Panc1 (cell line): ENCODE measurements at regions not wholly inside any gene's neighbourhood (a gene's known extent, or its start where the extent isn't known, plus 50 kb on each side); places are given as distances from the start of the nearest gene placed in this dataset.

ENCODE experiments used
- ATAC-seq: fragments of 200-7000 bp; cut with Tn5 transposase; 2 replicates; pipeline ENCODE4 v1.9.1; 2020; ENCODE audit warnings: mild to moderate bottlenecking, moderate library complexity
- BruUV-seq: library from RNA; stranded (reverse); fragments of 400-500 nt; replicated peaks from 2 replicates; lab custom pipeline; 2021; lab: Mats Ljungman, UMichigan
- CTCF ChIA-PET: fragments of 300-600 bp; sonication (Branson Sonifier 250); formaldehyde crosslinking; loops from one replicate; lab custom pipeline; 2022; ENCODE audit warnings: antibody characterized with exemption; lab: Charles Lee
- POLR2A ChIA-PET: fragments of 300-600 bp; sonication (Branson Sonifier 250); formaldehyde crosslinking; loops from one replicate; lab custom pipeline; 2022; ENCODE audit warnings: antibody characterized with exemption; lab: Charles Lee
- DNase-seq: peaks from one replicate; pipeline ENCODE4 v3.0.0-alpha.2; 2010; ENCODE audit warnings: low read depth, low spot score
- H3K27ac ChIP-seq: 2 replicates; pipeline ENCODE4 v1.5.1; 2011; ENCODE audit warnings: mild to moderate bottlenecking, low read length, inconsistent platforms
- H3K27me3 ChIP-seq: fragments of 200-500 bp; sonication (Bioruptor generic); 2 replicates; pipeline ENCODE4 v1.6.0; 2014; ENCODE audit warnings: low read length, inconsistent platforms; ENCODE audit not compliant: control insufficient read depth, insufficient read depth
- H3K36me3 ChIP-seq: fragments of 200-500 bp; sonication (Bioruptor generic); 2 replicates; pipeline ENCODE4 v1.5.1; 2014; ENCODE audit warnings: inconsistent platforms, mild to moderate bottlenecking, low read length, moderate library complexity; ENCODE audit not compliant: control insufficient read depth, insufficient read depth
- H3K4me1 ChIP-seq: 2 replicates; pipeline ENCODE4 v1.5.1; 2011; ENCODE audit warnings: inconsistent platforms, mild to moderate bottlenecking, low read length, moderate library complexity; ENCODE audit not compliant: control insufficient read depth, insufficient read depth
- H3K4me3 ChIP-seq, 2 experiments: 2 replicates each; pipeline ENCODE4 v1.5.1; 2011 to 2012; ENCODE audit warnings: low read depth in 2 of 2, low read length in 2 of 2, mild to moderate bottlenecking in 2 of 2, inconsistent platforms in 1 of 2, moderate library complexity in 1 of 2
- H3K9me3 ChIP-seq: fragments of 200-500 bp; sonication (Bioruptor generic); 2 replicates; pipeline ENCODE4 v1.5.1; 2014; ENCODE audit warnings: low read depth, mild to moderate bottlenecking, inconsistent platforms, low read length, moderate library complexity; ENCODE audit not compliant: control insufficient read depth, insufficient read depth
- CTCF ChIP-seq: fragments of 450-650 bp; IDR thresholded peaks from 2 replicates; pipeline ENCODE4 v1.5.1; 2017; ENCODE audit warnings: mild to moderate bottlenecking
- POLR2AphosphoS5 ChIP-seq: IDR thresholded peaks from 2 replicates; pipeline ENCODE4 v1.6.1; 2012; ENCODE audit warnings: mild to moderate bottlenecking, low read depth, low read length, moderate library complexity
- REST ChIP-seq, 2 experiments: IDR thresholded peaks; 2 replicates each; pipeline ENCODE4 v1.6.1; 2011 to 2012; ENCODE audit warnings: low read depth in 2 of 2, control low read depth in 1 of 2, low read length in 1 of 2, mild to moderate bottlenecking in 1 of 2, moderate library complexity in 1 of 2; ENCODE audit not compliant: insufficient read depth in 1 of 2
- SIN3A ChIP-seq: IDR thresholded peaks from 2 replicates; pipeline ENCODE4 v1.6.1; 2012; ENCODE audit warnings: low read depth, mild to moderate bottlenecking, low read length, moderate library complexity, borderline replicate concordance; ENCODE audit not compliant: insufficient read depth
- TCF7L2 ChIP-seq: IDR thresholded peaks from 2 replicates; pipeline ENCODE4 v1.6.1; 2011; ENCODE audit warnings: mild to moderate bottlenecking, low read depth, low read length, inconsistent platforms
- in situ Hi-C: cut with HindIII; loops from 2 replicates; pipeline ENCODE4 v1.10.0; 2016; ENCODE audit warnings: low sequenced_read_pairs, low pct_unique_long_range_greater_than_20kb
- intact Hi-C: fragments of 100-400 bp; cut with micrococcal nuclease; formaldehyde crosslinking; loops from one replicate; pipeline ENCODE4 v1.10.0; 2022; ENCODE audit not compliant: unreplicated experiment

GRCh38 chr5:33261305-33261704, 179.5 kb upstream of the TARS1 start:
- POLR2A ChIA-PET = no interaction called here
- in situ Hi-C loops = no loop called here
- ATAC-seq (no peak), DNase-seq (no peak)
- intact Hi-C loops = no loop called here
- Histone ChIP-seq H3K27me3 (no peaks in the 10 kb centered on the region), H3K36me3 (no peaks in the 10 kb centered on the region), H3K27ac (no peak overlapping the region), H3K4me3 (no peak overlapping the region), H3K9me3 (no peaks in the 10 kb centered on the region), H3K4me1 (no peaks in the 10 kb centered on the region)
- TF ChIP-seq CTCF = no peak
- no peak for TF ChIP-seq SIN3A
- TF ChIP-seq TCF7L2 = no peak
- TF ChIP-seq REST (IDR thresholded peaks at IDR 0.05; ENCODE audit: insufficient read depth in 1 of 2, low read depth in 2 of 2, low read length in 1 of 2) = no peak
- TF ChIP-seq POLR2AphosphoS5 = no peak
- BruUV-seq = no TSS peak
- CTCF ChIA-PET = interaction anchor here (0.6 kb wide), 1 partner anchor 1663 kb away, joined by 4 read pairs; no protein-coding TSS in a partner anchor

DNA sequence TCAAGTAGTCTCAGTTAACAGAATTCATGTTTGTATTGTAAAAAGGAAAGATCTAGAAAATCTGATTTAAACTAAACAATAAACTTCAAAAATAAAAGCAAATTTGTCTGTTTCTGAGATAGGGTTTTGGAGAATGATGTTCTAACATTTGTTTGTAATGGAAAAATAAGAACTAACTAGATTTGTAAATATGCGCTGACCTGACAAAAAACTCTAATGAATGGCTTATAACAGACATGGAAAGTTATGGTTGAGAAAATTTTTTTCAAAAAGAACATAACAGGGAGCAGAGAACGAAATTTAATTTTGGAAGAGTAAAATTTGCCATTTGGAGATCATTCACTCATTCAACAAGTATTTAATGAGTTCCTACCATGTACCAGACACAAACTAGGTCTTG, 179.0 kb upstream of the TARS1 start:
- in situ Hi-C loops (no loop called here), intact Hi-C loops (no loop called here)
- no peak for ATAC-seq
- Histone ChIP-seq H3K4me3 (no peak overlapping the region), H3K36me3 (no peaks in the 10 kb centered on the region), H3K9me3 (no peaks in the 10 kb centered on the region), H3K27me3 (no peaks in the 10 kb centered on the region), H3K27ac (no peak overlapping the region), H3K4me1 (no peaks in the 10 kb centered on the region)
- CTCF ChIA-PET = interaction anchor here (0.6 kb wide), 1 partner anchor 1664 kb away, joined by 4 read pairs; no protein-coding TSS in a partner anchor
- POLR2A ChIA-PET = no interaction called here
- BruUV-seq = no TSS peak
- DNase-seq = no peak
- TF ChIP-seq TCF7L2 (no peak), POLR2AphosphoS5 (no peak), CTCF (no peak), REST (IDR thresholded peaks at IDR 0.05; ENCODE audit: insufficient read depth in 1 of 2, low read depth in 2 of 2, low read length in 1 of 2) (no peak), SIN3A (no peak)
